ENCODE measurements at regions not wholly inside any gene's neighbourhood (a gene's known extent, or its start where the extent isn't known, plus 50 kb on each side); places are given as distances from the start of the nearest gene placed in this dataset.

- DNase-seq (ENCODE audit: low spot score) = no peak
Measured at GRCh38 chr22:27572278-27572666, 229.3 kb downstream of the MN1 start.

GRCh38 chr22:27573280-27574001 is 228.1 kb downstream of the MN1 start:
- no peak for DNase-seq (ENCODE audit: low spot score)

DNA sequence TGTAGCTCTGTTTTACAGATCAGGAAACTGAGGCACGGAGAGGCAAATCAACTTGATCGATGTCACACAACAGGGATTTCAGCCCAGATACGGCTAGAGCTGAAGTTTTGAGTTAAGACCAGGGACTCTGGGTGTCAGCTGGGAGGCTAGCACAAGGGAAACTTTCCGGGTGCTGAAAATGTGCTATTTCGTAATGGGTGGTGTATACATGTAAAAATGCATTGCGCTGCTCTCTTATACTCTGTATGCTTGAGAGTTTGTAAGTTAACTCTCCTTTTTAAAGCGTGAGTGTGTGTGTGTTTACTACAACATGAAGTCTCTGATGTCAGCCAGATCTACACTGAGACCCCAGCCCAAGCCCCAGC is 227.6 kb downstream of the MN1 start:
- no peak for DNase-seq (ENCODE audit: low spot score)

- no peak for DNase-seq (ENCODE audit: low spot score)
Measured at GRCh38 chr22:27574651-27575050, 226.9 kb downstream of the MN1 start.

- DNase-seq (ENCODE audit: low spot score) = no peak
Measured at GRCh38 chr22:27575348-27575747, 226.2 kb downstream of the MN1 start.

DNA sequence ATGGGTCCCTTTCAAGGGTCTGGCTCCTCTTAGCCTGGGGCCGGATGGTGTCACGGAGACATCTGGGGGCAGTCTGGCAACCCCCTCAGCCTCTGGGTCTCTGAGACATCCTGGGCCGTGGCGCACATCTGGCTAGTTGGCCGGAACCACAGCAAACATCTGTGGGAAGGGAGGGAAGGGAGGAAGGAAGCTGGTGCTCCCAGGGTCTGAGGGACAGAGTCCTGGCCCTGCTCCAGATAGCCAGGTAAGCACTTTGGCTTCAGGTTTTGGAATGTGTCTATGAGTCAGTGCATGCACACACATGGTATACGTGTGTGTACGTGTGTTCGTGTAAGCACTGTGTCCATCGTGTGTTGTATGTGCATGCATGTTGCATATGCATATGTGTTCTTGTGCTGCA is 225.1 kb downstream of the MN1 start:
- no peak for DNase-seq (ENCODE audit: low spot score)

GRCh38 chr22:27576815-27577573 is 224.6 kb downstream of the MN1 start:
- DNase-seq (ENCODE audit: low spot score) = no peak

DNA sequence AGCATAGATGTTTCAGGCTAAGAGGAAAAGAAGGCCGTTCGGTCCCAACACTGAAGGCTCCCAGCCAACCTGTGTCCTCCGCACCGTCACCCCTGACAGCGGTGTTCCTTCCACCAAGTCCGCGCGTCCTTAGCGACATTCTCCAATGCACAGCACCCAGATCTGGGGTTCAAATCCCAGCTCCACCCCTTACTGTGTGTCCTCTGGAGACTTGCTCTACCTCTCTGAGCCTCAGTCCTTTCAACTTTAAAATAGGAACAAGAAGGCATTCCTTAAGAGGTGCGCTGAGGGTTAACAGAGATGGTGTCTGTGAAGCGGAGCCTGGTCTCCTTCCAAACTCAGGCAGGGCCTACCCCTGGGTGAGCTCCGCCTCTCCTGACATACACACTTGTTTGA is 224.0 kb downstream of the MN1 start:
- DNase-seq (ENCODE audit: low spot score) = no peak

DNA sequence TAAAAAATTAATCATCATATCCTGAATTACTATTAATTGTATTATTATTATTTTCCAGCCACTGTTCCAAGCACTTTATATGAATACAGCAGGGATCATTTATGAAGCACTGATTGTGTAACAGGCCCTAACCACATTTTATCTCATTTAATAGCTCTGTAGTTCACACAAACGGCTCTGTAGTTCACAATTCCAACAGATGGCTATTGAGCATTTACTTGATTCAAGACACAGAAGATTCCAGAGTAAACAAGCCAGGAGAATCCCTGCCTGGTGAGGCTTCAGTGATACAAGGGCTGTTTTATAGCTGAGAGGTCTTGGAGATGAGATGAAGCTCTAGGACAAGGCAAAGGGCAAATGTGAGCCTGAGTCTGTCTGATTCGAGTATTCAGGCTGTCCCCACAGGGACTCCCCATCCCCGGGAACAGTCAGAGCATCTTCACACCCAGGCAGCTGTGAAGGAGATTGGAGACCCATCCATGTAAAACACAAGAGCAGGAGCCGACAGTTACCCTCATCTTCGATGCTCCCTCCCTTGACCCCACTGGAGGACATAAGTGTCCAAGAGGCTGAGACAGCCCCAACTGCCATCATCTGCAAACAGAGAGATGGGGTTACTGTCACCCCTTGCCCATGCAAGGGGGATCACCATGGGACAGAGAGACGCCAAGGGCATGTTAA is 222.5 kb downstream of the MN1 start:
- peak; percentile 24 for DNase-seq (ENCODE audit: low spot score)

GRCh38 chr22:27580311-27580897 is 221.2 kb downstream of the MN1 start:
- DNase-seq (ENCODE audit: low spot score) = peak; percentile 30

GRCh38 chr22:27581236-27581635 is 220.3 kb downstream of the MN1 start:
- DNase-seq (ENCODE audit: low spot score) = no peak

- DNase-seq (ENCODE audit: low spot score) = peak; percentile 70
Measured at GRCh38 chr22:27581688-27582087, 219.9 kb downstream of the MN1 start.

- no peak for DNase-seq (ENCODE audit: low spot score)
Measured at GRCh38 chr22:27583856-27584255, 217.7 kb downstream of the MN1 start.

- DNase-seq (ENCODE audit: low spot score) = no peak
Measured at GRCh38 chr22:27585141-27585540, 216.4 kb downstream of the MN1 start.

- DNase-seq (ENCODE audit: low spot score) = no peak
Measured at GRCh38 chr22:27588268-27588667, 213.3 kb downstream of the MN1 start.

- DNase-seq (ENCODE audit: low spot score) = no peak
Measured at GRCh38 chr22:27588915-27589314, 212.6 kb downstream of the MN1 start.

DNA sequence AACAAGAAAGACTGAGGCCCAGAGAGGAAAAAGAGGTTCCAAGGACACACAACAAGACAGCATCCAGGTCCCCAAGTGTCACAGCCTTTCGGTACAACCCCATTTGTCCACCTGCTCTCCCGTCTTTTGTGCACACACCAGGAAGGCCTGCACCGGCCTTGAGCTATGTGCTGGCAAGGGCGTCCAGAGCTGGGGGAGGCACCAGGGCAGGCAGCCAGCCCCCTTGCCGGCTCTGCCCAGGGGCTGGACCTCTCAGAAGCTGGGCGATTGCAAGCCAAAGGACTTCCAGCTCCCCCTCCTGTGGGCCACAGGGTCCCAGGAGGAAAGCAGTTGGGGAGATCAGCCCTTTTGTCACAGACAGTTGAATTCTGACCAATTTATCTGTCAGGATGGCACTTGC is 210.5 kb downstream of the MN1 start:
- no peak for DNase-seq (ENCODE audit: low spot score)

DNA sequence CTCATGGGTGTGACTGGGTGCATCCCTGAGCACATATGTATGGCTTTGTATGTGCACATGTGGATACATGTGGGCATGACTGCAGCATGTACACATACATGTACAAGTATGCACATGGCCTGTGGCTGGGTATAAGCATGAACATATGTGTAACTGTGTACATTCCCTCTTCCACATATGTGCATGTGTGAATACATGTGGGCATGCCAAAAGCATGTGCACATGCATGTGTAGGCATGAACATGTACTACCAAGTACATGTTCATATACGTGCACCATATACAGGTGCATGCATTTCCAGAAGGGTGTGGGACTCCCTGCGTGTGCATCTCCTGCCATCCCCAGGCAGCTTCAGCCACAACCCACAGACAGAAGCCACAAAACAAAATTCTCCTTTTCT is 208.2 kb downstream of the MN1 start:
- DNase-seq (ENCODE audit: low spot score) = no peak

- no peak for DNase-seq (ENCODE audit: low spot score)
Measured at GRCh38 chr22:27594020-27594419, 207.5 kb downstream of the MN1 start.

DNA sequence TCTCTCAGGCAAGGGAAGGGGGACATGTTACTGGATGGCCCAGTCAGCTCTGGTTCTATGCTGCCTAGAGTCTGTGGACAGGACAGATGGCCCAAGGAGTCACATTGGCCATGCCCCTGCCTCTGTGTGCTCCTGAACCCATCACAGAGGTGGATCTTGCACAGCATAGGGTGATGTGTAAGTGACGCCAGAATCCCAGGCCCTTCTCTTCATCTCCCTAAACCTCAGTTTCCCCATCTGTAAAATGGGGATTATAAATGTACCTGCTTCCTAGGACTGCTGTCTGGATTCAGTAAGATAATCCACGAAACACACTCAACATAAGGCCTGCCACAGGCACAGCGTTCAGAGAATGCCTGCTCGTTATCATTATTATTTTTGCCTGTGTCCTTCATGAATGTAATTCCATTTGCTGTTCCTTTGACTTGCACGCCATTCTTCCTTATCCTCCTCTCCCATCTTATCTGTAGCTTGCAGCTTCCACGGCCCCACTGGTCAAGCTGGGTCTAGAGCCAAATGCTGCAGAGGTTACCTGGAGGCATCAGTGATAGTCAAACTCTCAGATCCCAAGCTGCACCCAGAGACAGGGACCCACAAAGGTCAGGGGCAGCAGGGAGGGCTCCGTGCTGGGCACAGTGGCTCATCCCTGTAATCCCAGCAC is 207.0 kb downstream of the MN1 start:
- DNase-seq (ENCODE audit: low spot score) = no peak

DNA sequence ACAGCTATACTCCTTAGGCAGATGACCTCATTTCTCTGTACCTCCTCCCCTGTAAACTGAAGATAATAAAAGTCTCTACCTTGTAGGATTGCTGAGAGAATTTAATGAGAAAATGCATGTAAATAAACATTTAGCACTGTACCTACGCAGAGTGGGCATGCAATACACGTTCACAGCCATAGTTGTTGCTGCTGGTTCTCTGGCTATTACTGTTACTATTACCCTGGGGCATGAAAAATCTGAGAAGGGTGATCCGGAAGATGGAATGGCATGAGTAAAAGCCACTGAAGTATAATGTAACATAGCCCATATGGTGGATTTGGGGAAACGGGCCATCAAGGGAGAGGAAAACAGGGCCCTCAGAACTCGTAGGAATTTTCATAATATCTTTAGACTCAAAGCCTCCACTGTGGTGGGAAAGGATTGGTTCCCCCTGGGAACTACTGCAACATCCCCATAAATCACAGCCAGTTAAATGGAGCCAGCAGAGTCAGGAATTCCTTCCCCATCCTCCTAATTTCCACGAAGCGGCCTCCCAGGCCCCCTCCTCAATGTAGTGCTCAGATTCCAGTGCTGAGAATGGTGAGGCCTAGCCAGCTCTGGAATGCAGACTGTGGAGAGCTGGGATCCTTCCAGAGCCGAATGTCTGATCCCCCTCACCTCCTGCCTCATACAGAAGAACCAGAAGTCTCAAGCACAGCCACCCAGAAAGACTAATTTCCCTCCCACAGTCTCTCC is 205.3 kb downstream of the MN1 start:
- DNase-seq (ENCODE audit: low spot score) = no peak
